ENCODE measurements at regions not wholly inside any gene's neighbourhood (a gene's known extent, or its start where the extent isn't known, plus 50 kb on each side); places are given as distances from the start of the nearest gene placed in this dataset.

GRCh38 chr4:19095491-19096046, 1074.0 kb upstream of the LCORL start:
- Mint-ChIP-seq H3K27me3 (ENCODE audit: low read depth) (no peaks in the 10 kb centered on the region), H3K4me3 (no peak overlapping the region)
- DNase-seq (ENCODE audit: low spot score in 2 of 2, unreplicated experiment in 2 of 2) = no peak

GRCh38 chr4:19093951-19094350, 1072.4 kb upstream of the LCORL start:
- peaks cover 29% of the 10 kb centered on the region for H3K4me1 Mint-ChIP-seq
- H3K9me3 Mint-ChIP-seq = no peaks in the 10 kb centered on the region
- H3K27ac Mint-ChIP-seq = peak overlapping the region; percentile 9
- DNase-seq (ENCODE audit: low spot score in 2 of 2, unreplicated experiment in 2 of 2) = no peak
- H3K36me3 Mint-ChIP-seq = no peaks in the 10 kb centered on the region
- H3K4me3 Mint-ChIP-seq = no peak overlapping the region
- TF ChIP-seq CTCF (IDR thresholded peaks at IDR 0.05; ENCODE audit: unreplicated experiment) = no peak
- H3K27me3 Mint-ChIP-seq (ENCODE audit: low read depth) = no peaks in the 10 kb centered on the region

More at GRCh38 chr4:19095491-19096046, 1074.0 kb upstream of the LCORL start:
- Mint-ChIP-seq H3K36me3 (no peaks in the 10 kb centered on the region), H3K4me1 (peaks cover 29% of the 10 kb centered on the region), H3K27ac (no peak overlapping the region), H3K9me3 (peaks cover 7% of the 10 kb centered on the region)
- TF ChIP-seq CTCF (IDR thresholded peaks at IDR 0.05; ENCODE audit: unreplicated experiment) = no peak

GRCh38 chr4:19092797-19093196, 1071.2 kb upstream of the LCORL start:
- no peak for DNase-seq (ENCODE audit: low spot score in 2 of 2, unreplicated experiment in 2 of 2)
- H3K4me3 Mint-ChIP-seq = no peak overlapping the region
- H3K4me1 Mint-ChIP-seq = peaks cover 29% of the 10 kb centered on the region
- H3K27me3 Mint-ChIP-seq (ENCODE audit: low read depth) = no peaks in the 10 kb centered on the region
- no peaks in the 10 kb centered on the region for H3K36me3 Mint-ChIP-seq
- TF ChIP-seq CTCF (IDR thresholded peaks at IDR 0.05; ENCODE audit: unreplicated experiment) = no peak
- H3K27ac Mint-ChIP-seq = no peak overlapping the region
- peaks cover 4% of the 10 kb centered on the region for H3K9me3 Mint-ChIP-seq

GRCh38 chr4:19074036-19074435, 1052.5 kb upstream of the LCORL start:
- Mint-ChIP-seq H3K9me3 (no peaks in the 10 kb centered on the region), H3K36me3 (no peaks in the 10 kb centered on the region), H3K4me3 (no peak overlapping the region), H3K27me3 (ENCODE audit: low read depth) (no peaks in the 10 kb centered on the region), H3K4me1 (no peaks in the 10 kb centered on the region), H3K27ac (no peak overlapping the region)
- no peak for DNase-seq (ENCODE audit: low spot score in 2 of 2, unreplicated experiment in 2 of 2)
- TF ChIP-seq CTCF (IDR thresholded peaks at IDR 0.05; ENCODE audit: unreplicated experiment) = no peak

GRCh38 chr4:19063662-19064061, 1042.1 kb upstream of the LCORL start:
- H3K27ac Mint-ChIP-seq = no peak overlapping the region
- H3K27me3 Mint-ChIP-seq (ENCODE audit: low read depth) = no peaks in the 10 kb centered on the region
- no peak overlapping the region for H3K4me3 Mint-ChIP-seq
- H3K4me1 Mint-ChIP-seq = no peaks in the 10 kb centered on the region
- TF ChIP-seq CTCF (IDR thresholded peaks at IDR 0.05; ENCODE audit: unreplicated experiment) = no peak
- peaks cover 46% of the 10 kb centered on the region for H3K9me3 Mint-ChIP-seq
- H3K36me3 Mint-ChIP-seq = peaks cover 4% of the 10 kb centered on the region
- DNase-seq (ENCODE audit: low spot score in 2 of 2, unreplicated experiment in 2 of 2) = no peak

- H3K9me3 Mint-ChIP-seq = no peaks in the 10 kb centered on the region
- peaks cover 22% of the 10 kb centered on the region for H3K4me1 Mint-ChIP-seq
- H3K27me3 Mint-ChIP-seq (ENCODE audit: low read depth) = no peaks in the 10 kb centered on the region
- TF ChIP-seq CTCF (IDR thresholded peaks at IDR 0.05; ENCODE audit: unreplicated experiment) = no peak
- H3K4me3 Mint-ChIP-seq = no peak overlapping the region
- no peak for DNase-seq (ENCODE audit: low spot score in 2 of 2, unreplicated experiment in 2 of 2)
- no peak overlapping the region for H3K27ac Mint-ChIP-seq
- no peaks in the 10 kb centered on the region for H3K36me3 Mint-ChIP-seq
These were observed 1033.4 kb upstream of the LCORL start for GRCh38 chr4:19054916-19055315.
